AG20443 (cell line): ENCODE measurements at regions not wholly inside any gene's neighbourhood (a gene's known extent, or its start where the extent isn't known, plus 50 kb on each side); places are given as distances from the start of the nearest gene placed in this dataset.

Source experiments
- DNase-seq: peaks from one replicate; pipeline ENCODE4 v3.0.0; 2012; ENCODE audit warnings: low spot score, mixed read lengths

GRCh38 chr14:95442016-95442632 lies 74.3 kb downstream of the SYNE3 start:
- no peak for DNase-seq

GRCh38 chr14:95440951-95441350 lies 75.5 kb downstream of the SYNE3 start:
- DNase-seq: peak; percentile 31

- DNase-seq: no peak
Observed at GRCh38 chr14:95440496-95440895, 76.0 kb downstream of the SYNE3 start.

- no peak for DNase-seq
Observed at GRCh38 chr14:95439881-95440280, 76.6 kb downstream of the SYNE3 start.

- DNase-seq: no peak
Observed at GRCh38 chr14:95437715-95438114, 78.7 kb downstream of the SYNE3 start.

- DNase-seq: no peak
Observed at GRCh38 chr14:95436354-95436753, 80.1 kb downstream of the SYNE3 start.

GRCh38 chr14:95434121-95434520 lies 82.3 kb downstream of the SYNE3 start:
- DNase-seq: no peak

- no peak for DNase-seq
Observed at GRCh38 chr14:95433094-95433478, 83.4 kb downstream of the SYNE3 start.

GRCh38 chr14:95432144-95433093 lies 84.0 kb downstream of the SYNE3 start:
- DNase-seq: peak; percentile 69

GRCh38 chr14:95431199-95432143 lies 85.0 kb downstream of the SYNE3 start:
- peak; percentile 40 for DNase-seq

- no peak for DNase-seq
Observed at GRCh38 chr14:95428557-95428956, 87.9 kb downstream of the SYNE3 start.

GRCh38 chr14:95426116-95426475 lies 90.4 kb downstream of the SYNE3 start:
- no peak for DNase-seq

GRCh38 chr14:95425369-95426115 lies 90.9 kb downstream of the SYNE3 start:
- DNase-seq: no peak

- no peak for DNase-seq
Observed at GRCh38 chr14:95424529-95424928, 91.9 kb downstream of the SYNE3 start.

GRCh38 chr14:95421741-95422140 lies 94.7 kb downstream of the SYNE3 start:
- DNase-seq: no peak

GRCh38 chr14:95420060-95420459 lies 96.4 kb downstream of the SYNE3 start:
- DNase-seq: no peak

GRCh38 chr14:95419569-95419968 lies 96.9 kb downstream of the SYNE3 start:
- no peak for DNase-seq

GRCh38 chr14:95418858-95419257 lies 97.6 kb downstream of the SYNE3 start:
- no peak for DNase-seq

- no peak for DNase-seq
Observed at GRCh38 chr14:95417492-95417891, 97.8 kb upstream of the CLMN start.

GRCh38 chr14:95415993-95416392 lies 96.3 kb upstream of the CLMN start:
- DNase-seq: no peak
